Activated naive CD4-positive, alpha-beta T cell treated with anti-CD3 and anti-CD28 coated beads, Interleukin-2, amount 50 U/mL, for 24 hours (primary cell): ENCODE measurements at regions not wholly inside any gene's neighbourhood (a gene's known extent, or its start where the extent isn't known, plus 50 kb on each side); places are given as distances from the start of the nearest gene placed in this dataset.
"Not testable (repeated sequence)": the region's sequence is repeated elsewhere in the genome, so short reads cannot be mapped to it uniquely, and the experiment has no call there.

Source experiments
- H3K27ac Mint-ChIP-seq: one replicate; pipeline ENCODE4 v1.8.0; 2021; ENCODE audit warnings: mild to moderate bottlenecking, mixed read lengths
- H3K27me3 Mint-ChIP-seq: one replicate; pipeline ENCODE4 v1.8.0; 2021; ENCODE audit warnings: mixed read lengths
- H3K36me3 Mint-ChIP-seq: one replicate; pipeline ENCODE4 v1.8.0; 2021; ENCODE audit warnings: mixed read lengths
- H3K4me1 Mint-ChIP-seq: one replicate; pipeline ENCODE4 v1.8.0; 2021; ENCODE audit warnings: mixed read lengths
- H3K4me3 Mint-ChIP-seq: one replicate; pipeline ENCODE4 v1.8.0; 2021; ENCODE audit warnings: mild to moderate bottlenecking, mixed read lengths
- H3K9me3 Mint-ChIP-seq: one replicate; pipeline ENCODE4 v1.8.0; 2021; ENCODE audit warnings: mixed read lengths

GRCh38 chr15:70382009-70382749, 284.5 kb upstream of the TLE3 start:
- no peak overlapping the region for H3K27ac Mint-ChIP-seq
- H3K4me1 Mint-ChIP-seq = no peaks in the 10 kb centered on the region
- no peak overlapping the region for H3K4me3 Mint-ChIP-seq
- H3K9me3 Mint-ChIP-seq = no peaks in the 10 kb centered on the region
- H3K36me3 Mint-ChIP-seq = no peaks in the 10 kb centered on the region
- no peaks in the 10 kb centered on the region for H3K27me3 Mint-ChIP-seq

GRCh38 chr15:70379938-70380883, 282.5 kb upstream of the TLE3 start:
- H3K4me3 Mint-ChIP-seq = no peak overlapping the region
- H3K4me1 Mint-ChIP-seq = no peaks in the 10 kb centered on the region
- H3K36me3 Mint-ChIP-seq = no peaks in the 10 kb centered on the region
- H3K27ac Mint-ChIP-seq = no peak overlapping the region
- H3K27me3 Mint-ChIP-seq = no peaks in the 10 kb centered on the region
- H3K9me3 Mint-ChIP-seq = no peaks in the 10 kb centered on the region

GRCh38 chr15:70379134-70379533, 281.4 kb upstream of the TLE3 start:
- no peak overlapping the region for H3K4me3 Mint-ChIP-seq
- no peaks in the 10 kb centered on the region for H3K4me1 Mint-ChIP-seq
- no peaks in the 10 kb centered on the region for H3K9me3 Mint-ChIP-seq
- H3K36me3 Mint-ChIP-seq = no peaks in the 10 kb centered on the region
- H3K27me3 Mint-ChIP-seq = no peaks in the 10 kb centered on the region
- H3K27ac Mint-ChIP-seq = no peak overlapping the region

GRCh38 chr15:70378126-70379031, 280.7 kb upstream of the TLE3 start:
- Mint-ChIP-seq H3K27me3 (no peaks in the 10 kb centered on the region), H3K27ac (no peak overlapping the region), H3K4me1 (no peaks in the 10 kb centered on the region), H3K9me3 (no peaks in the 10 kb centered on the region), H3K36me3 (no peaks in the 10 kb centered on the region), H3K4me3 (no peak overlapping the region)

GRCh38 chr15:70376929-70377691, 279.4 kb upstream of the TLE3 start:
- H3K27ac Mint-ChIP-seq = no peak overlapping the region
- H3K4me3 Mint-ChIP-seq = no peak overlapping the region
- H3K4me1 Mint-ChIP-seq = no peaks in the 10 kb centered on the region
- no peaks in the 10 kb centered on the region for H3K9me3 Mint-ChIP-seq
- no peaks in the 10 kb centered on the region for H3K36me3 Mint-ChIP-seq
- no peaks in the 10 kb centered on the region for H3K27me3 Mint-ChIP-seq

- Mint-ChIP-seq H3K9me3 (no peaks in the 10 kb centered on the region), H3K36me3 (no peaks in the 10 kb centered on the region), H3K27ac (no peak overlapping the region), H3K4me1 (no peaks in the 10 kb centered on the region), H3K27me3 (no peaks in the 10 kb centered on the region), H3K4me3 (no peak overlapping the region)
Observed at GRCh38 chr15:70376031-70376928, 278.6 kb upstream of the TLE3 start.

GRCh38 chr15:70375586-70375985, 277.9 kb upstream of the TLE3 start:
- no peaks in the 10 kb centered on the region for H3K4me1 Mint-ChIP-seq
- H3K9me3 Mint-ChIP-seq = no peaks in the 10 kb centered on the region
- H3K27me3 Mint-ChIP-seq = peaks cover 1% of the 10 kb centered on the region
- H3K36me3 Mint-ChIP-seq = no peaks in the 10 kb centered on the region
- no peak overlapping the region for H3K4me3 Mint-ChIP-seq
- H3K27ac Mint-ChIP-seq = no peak overlapping the region

GRCh38 chr15:70375006-70375431, 277.3 kb upstream of the TLE3 start:
- Mint-ChIP-seq H3K27me3 (peaks cover 1% of the 10 kb centered on the region), H3K9me3 (no peaks in the 10 kb centered on the region), H3K27ac (no peak overlapping the region), H3K36me3 (no peaks in the 10 kb centered on the region), H3K4me1 (no peaks in the 10 kb centered on the region), H3K4me3 (no peak overlapping the region)

- Mint-ChIP-seq H3K9me3 (no peaks in the 10 kb centered on the region), H3K36me3 (no peaks in the 10 kb centered on the region), H3K27ac (no peak overlapping the region), H3K4me3 (no peak overlapping the region), H3K4me1 (peaks cover under 1% of the 10 kb centered on the region), H3K27me3 (peaks cover 1% of the 10 kb centered on the region)
Observed at GRCh38 chr15:70374096-70374495, 276.4 kb upstream of the TLE3 start.

GRCh38 chr15:70373439-70373838, 275.7 kb upstream of the TLE3 start:
- H3K9me3 Mint-ChIP-seq, H3K36me3 Mint-ChIP-seq, H3K4me3 Mint-ChIP-seq, H3K4me1 Mint-ChIP-seq, H3K27me3 Mint-ChIP-seq, H3K27ac Mint-ChIP-seq: not testable (repeated sequence)

GRCh38 chr15:70367913-70368705, 270.4 kb upstream of the TLE3 start:
- not testable (repeated sequence) for H3K4me3 Mint-ChIP-seq, H3K27ac Mint-ChIP-seq, H3K36me3 Mint-ChIP-seq, H3K9me3 Mint-ChIP-seq, H3K27me3 Mint-ChIP-seq
- peaks cover 22% of the 10 kb centered on the region for H3K4me1 Mint-ChIP-seq

- H3K27ac Mint-ChIP-seq, H3K36me3 Mint-ChIP-seq, H3K4me3 Mint-ChIP-seq, H3K9me3 Mint-ChIP-seq, H3K27me3 Mint-ChIP-seq: not testable (repeated sequence)
- H3K4me1 Mint-ChIP-seq = peaks cover 21% of the 10 kb centered on the region
Observed at GRCh38 chr15:70364023-70364422, 266.3 kb upstream of the TLE3 start.

- Mint-ChIP-seq H3K27ac (no peak overlapping the region), H3K36me3 (no peaks in the 10 kb centered on the region), H3K9me3 (no peaks in the 10 kb centered on the region), H3K27me3 (peaks cover 4% of the 10 kb centered on the region), H3K4me1 (peaks cover 9% of the 10 kb centered on the region), H3K4me3 (no peak overlapping the region)
Observed at GRCh38 chr15:70362886-70363285, 265.2 kb upstream of the TLE3 start.
